IPS-NIHi11 (cell line): ENCODE measurements at regions not wholly inside any gene's neighbourhood (a gene's known extent, or its start where the extent isn't known, plus 50 kb on each side); places are given as distances from the start of the nearest gene placed in this dataset.
"Not testable (repeated sequence)": the region's sequence is repeated elsewhere in the genome, so short reads cannot be mapped to it uniquely, and the experiment has no call there.

Experiments
- DNase-seq: peaks from one replicate; pipeline ENCODE4 v3.0.0; 2012; ENCODE audit warnings: mixed read lengths, low spot score

DNA sequence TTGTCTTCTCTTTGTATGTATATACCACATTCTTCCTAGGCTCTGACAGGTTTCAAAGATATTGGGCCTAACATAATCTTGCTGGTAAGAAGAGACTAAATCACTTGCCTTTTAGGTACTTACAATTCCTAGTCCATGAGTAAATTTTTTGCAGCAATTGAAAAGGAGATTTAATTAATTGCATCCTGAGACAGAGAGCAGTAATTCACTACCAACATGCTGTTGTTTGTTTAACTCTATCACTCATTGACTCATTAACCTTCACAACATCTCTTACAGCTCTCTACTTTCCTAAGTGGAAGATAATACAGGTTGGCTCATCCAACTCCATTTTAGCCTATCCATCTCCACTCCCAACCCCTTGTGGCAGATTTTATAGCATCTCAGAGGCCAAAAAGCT, 280.4 kb downstream of the ALDH8A1 start:
- DNase-seq, result no peak

DNA sequence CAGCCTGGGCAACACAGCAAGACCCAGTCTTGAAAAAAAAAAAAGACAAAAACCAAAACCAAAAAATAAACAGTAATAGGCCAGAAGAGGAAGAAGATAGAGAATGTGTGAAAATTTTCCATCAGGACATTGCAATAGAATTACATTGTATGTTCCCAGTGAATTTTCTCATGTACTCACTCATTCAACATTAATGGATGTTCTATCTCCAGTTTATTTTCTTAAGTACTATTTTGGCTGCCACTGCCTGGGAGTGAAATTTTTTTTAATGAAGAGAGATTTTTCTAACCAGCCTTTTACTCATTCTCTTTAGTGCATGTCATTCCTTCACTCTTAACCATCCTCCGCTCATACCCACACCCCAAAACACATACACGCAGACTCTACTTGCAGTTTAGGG, 282.8 kb downstream of the ALDH8A1 start:
- DNase-seq, result no peak

DNA sequence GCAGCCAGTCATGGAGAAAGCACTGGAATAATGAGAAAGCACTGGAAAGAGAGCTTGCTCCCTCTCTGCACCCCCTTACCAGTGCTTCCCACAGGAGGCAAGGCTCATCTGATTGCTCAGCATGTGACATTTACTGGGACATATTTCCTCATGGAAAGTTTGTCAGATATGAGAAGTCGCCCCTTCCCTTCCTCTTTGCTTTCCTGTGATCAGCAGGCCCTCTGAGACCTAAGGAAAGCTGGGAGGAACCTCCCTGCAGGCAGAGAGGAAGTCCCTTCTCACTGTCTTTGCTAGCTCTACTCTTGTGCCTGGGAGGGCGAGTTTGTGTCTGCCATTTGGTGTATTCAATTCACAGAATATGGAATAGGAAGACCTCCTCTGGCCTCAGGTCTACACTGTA, 283.8 kb downstream of the ALDH8A1 start:
- DNase-seq, result no peak

DNA sequence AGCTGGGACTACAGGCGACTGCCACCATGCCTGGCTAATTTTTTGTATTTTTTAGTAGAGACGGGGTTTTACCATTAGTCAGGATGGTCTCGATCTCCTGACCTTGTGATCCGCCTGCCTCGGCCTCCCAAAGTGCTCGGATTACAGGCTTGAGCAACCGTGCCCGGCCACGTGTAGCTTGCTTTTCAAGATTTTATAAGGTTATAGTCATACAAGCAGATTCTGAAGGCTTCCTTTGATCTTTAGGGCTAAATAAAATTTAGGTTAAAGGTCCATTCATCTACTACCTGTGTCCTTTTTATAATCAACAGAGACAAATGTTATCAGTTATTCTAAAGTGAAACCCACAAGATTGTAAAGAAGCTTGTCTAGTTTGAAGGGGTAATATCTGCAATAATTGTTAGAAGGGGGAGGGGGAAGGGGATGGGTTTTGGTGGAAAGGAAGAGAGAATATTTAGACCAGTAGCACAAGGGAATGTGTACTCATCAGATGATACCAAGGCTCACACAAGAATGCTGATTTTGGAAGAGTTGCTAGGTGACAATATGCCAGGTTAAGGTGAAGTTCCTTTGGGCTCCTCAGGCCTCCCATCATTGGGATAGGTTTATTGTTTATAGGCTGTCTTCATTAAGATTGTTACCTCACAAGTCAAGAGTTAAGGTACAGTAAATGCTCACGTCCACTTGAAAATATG, 284.7 kb downstream of the ALDH8A1 start:
- DNase-seq, result no peak

DNA sequence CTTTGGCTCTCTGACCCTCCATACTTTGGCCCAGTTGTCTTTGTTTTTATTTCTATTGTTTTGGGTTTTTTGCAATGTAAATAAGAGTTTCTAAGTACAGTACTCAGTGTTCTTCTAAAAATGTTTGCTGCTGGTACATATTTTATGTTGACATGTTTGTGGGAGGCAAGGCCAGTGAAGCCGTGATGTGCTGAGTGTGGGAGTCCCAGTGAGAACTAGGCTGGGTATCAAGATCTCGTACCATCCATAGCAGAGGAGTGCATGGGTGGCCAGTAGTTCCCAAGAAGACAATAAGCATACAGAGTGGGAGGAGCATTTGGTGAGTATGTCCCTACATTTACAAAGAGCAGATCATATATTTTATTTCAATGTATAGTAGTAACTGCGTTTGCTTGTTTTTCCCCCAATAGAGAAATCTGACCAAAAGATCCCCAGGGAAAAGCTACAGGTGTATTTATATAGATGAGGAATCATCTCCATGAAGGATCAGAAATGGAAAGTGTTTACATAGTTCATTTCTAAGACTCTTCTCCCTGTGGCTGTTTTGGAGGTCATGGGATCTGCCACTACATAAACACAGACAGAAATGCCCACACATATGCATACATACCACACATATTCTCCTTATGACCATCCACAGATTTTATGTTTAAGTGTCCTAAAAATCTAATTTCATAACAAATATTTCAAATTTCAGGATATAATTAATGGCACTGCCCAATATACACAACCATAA, 285.9 kb downstream of the ALDH8A1 start:
- DNase-seq, result no peak

DNA sequence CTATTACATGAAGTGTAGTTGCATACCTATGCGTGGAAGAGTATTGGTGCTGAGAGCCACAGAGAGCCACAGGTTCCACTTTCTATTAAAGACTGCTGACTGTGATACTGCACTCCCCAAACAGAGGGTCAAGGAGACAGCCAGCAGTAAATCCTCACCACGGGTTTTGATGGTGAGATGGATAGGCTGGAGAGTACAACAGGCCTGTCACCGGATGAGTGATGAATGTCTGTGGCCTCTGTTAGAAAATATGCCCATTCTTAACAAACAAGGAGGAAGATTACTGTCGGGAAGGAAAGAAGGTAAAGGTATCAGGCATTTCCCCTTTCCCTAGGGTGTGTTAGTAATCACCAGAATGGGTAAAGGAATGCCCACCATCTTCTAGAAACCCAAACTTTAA, 286.5 kb downstream of the ALDH8A1 start:
- no peak for DNase-seq

DNA sequence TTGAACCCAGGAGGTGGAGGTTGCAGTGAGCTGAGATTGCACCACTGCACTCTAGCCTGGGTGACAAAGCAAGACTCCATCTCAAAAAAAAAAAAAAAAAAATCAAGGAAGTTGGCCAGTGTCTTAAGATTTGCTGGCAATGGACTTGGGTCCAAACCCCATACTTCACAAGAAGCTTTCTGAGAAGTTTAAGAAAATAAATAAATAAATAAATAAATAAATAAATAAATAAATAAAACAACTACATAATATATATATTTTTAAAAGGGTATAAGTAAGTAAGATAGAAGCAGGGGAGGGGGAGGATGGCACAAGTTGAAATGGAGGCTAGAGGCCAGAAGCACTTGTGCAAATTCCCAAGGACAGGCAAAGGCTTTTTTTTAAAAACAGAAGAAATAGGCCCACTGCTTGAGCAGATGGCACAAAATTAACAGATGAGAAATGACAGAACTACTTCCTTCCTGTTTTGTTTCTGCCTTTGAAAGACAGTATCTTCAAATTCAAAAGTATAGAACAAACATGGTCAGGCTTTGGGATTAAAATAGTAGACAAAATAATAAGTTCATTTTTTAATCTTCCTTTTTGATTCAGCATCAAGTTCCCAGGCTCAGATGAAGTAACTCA, 287.7 kb downstream of the ALDH8A1 start:
- DNase-seq, result no peak

DNA sequence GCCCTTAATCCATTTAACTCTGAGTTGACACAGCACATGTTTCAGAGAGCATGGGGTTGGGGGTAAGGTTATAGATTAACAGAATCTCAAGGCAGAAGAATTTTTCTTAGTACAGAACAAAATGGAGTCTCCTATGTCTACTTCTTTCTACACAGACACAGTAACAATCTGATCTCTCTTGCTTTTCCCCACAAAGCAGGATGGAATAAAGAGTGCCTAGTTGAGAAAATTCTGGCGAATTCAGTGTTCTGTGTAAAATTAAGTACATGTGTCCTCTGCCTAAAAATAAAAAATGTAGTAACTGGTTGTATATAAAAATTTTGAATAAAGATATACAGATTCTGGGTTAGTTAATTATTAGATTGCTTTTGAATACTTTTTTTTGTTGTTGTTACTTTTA, 290.0 kb downstream of the ALDH8A1 start:
- not testable (repeated sequence) for DNase-seq

DNA sequence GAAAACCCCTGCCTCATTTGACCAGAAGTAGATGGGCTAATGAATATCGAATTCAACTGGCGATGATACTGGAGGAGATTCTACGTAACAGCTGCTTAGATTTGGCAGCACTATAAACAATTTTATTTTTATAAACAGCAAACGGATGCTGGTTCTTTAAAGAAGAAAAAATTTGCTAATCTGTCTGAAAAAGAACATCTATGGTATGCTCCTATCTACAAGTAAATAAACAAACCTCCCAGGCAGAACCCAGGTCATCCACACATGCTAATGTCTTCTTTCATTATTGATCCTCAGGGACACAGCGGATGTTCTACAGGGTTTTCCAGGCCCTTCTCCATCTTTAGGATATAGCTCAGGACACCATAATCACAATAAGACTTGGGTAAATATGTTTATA, 291.3 kb downstream of the ALDH8A1 start:
- DNase-seq, result no peak

DNA sequence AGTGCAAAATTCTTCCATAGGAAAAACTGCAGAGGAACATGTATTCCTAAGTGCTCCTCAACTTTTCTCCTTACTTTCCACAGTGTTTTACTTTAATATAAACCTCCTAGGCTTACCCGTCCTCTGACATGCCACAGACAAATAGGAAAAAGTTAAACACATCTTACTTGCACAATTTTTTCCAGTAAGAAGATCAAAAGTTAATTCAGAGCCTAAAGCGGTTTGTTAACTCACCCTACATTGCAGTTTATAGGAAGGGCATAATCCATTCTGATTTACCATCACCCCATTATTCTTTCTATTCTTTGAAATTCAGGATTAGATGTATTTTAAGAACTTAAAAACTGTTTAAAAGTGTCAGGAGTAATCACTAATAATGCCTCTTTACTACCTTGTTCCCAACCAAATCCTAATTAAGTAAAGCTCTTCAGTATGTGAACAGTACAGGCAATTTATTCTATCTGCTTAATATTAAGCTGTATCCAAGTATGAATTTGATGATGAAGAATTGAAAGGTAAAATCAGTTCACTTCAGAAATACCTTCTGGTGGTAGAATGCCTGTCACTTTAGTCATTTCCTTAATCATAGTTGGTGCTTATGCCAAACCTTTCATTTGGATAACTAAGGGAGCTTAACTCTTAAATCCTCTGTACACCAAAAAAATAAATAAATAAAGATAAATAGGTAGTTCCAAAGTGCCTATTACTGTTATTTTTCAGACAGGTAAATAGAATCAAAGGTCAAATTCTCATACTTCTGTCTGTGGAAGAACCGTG, 292.0 kb downstream of the ALDH8A1 start:
- DNase-seq, result no peak

DNA sequence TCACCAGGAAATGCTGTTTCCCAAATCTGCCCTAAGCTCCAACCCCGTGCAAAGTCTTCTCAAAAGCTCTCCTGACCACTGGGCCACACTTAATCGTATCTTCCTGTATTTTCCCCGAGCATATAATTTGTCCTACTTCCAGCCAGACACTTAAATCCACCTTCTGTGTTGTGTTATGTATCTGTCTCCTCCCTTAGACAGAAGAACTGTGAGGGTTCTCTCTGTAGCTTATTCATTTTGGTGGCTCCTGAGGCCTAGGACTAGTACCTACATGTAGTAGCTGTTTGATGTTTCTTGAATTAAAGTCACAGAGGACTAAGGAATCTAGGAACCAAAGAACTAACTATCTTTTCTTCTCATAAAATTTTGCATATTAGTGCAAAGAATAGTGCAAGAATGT, 292.6 kb downstream of the ALDH8A1 start:
- no peak for DNase-seq

DNA sequence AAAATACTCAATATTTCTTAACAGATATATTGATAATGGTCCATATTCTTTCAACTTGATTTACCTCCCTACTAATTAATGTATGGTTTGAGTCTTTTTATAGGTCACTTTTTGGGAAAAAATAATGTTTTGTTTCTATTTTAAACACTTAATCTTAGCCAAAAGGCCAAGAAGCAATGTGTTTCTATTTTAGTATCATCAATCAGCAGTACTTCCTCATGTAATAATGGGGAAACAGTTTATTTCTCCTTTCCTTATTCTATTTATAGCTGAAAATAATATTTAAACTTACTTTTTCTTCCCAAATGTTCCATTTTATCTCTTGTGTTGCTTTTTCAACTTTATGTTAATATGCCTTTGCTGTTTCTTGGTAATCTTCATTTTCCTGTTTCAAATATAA, 295.1 kb downstream of the ALDH8A1 start:
- no peak for DNase-seq

DNA sequence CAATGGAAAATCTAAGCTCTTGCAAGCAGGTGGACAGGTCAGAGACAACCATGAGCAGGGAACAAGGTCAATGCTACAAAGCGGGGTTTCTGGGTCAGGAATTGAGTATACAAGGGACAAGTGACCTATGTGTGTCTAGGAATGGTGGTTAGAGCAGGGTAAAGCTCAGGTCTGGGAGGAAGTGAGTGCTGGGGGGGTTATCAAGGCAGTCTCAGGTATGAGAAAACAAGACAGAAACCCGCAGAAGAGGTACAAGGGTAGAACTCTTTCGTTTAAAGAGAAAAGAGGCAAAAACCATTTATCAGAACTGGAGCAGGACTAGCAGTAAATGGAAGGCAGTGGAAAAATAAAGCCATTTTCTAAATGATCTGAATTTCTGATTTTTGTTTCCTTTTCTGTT, 298.4 kb downstream of the ALDH8A1 start:
- DNase-seq, result no peak

DNA sequence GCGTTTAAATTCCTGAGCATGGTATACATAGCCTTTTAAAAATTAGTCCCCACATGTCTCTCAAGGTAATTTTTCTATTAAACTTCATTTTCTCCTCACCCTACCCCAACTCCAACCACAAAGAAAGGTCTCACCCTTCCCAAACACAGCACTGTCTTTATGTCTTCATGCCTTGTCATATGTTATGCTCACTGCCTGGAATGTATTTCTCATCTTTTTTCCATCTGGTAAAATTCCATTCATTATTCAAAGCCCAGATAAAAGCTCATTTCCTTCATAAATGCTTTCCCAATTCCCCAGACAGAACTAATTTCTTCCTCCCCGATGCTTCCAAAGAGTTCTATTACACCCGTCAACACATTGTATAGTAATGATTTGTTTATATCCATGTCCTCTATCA, 302.0 kb downstream of the ALDH8A1 start:
- DNase-seq, result no peak

DNA sequence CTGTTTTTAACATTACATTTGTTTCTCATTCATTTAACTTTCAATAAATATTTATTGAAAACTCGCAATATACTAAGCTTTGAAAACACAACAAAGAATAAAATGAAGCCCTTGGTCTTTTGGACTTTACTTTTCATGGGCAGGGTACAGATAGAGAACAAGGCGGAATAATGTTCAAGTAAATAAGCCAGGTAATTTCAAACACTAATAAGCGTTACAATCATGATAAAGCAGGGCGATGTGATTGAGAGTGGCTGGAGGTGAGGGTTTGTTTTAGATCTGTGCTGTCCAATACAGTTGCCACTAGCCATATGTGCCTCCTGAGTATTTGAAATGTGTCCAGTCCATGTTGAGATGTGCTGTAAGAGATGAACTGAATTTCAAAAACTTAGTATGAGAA, 307.1 kb downstream of the ALDH8A1 start:
- DNase-seq, result no peak

DNA sequence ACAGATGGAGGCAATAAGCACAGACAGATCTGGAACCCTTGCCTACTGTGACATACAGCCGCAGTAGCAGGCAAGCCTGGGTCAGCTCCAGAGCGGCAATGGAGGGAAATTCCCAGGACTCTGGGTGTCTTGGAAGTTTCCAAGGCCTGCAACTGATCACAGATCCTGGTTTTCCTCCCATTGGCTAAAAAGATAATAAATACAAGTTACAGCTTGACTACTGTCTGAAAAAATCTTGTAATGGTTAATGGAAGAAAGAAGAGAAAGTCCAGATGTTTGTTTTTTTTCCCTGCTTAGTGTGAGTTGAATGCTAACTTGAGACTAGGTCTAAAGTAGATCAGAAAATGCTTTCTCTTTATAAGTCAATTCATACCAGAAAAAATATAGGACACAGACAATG, 307.6 kb downstream of the ALDH8A1 start:
- DNase-seq, result no peak

DNA sequence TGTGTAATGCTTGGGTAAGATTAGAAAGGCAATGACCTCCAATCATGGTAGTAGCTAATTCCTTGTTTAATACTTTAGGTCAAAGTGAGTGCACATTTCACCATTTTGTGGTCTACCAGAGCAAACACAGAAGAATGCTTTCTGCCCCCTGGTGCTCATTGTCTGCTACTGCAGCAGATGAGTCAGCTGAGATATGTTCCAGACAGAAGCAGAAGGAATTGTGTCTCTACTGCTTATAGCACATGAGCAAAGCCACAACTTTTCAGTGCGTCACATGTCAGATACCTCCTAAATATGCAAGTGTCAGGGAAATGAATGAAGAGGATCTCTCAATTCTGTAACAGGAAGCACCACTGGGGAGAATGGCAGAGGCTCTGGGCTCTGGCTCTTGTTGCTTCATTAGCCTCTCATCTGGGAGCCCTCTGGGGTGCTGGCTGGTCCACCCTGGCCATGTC, 308.9 kb downstream of the ALDH8A1 start:
- DNase-seq, result peak; percentile 63

DNA sequence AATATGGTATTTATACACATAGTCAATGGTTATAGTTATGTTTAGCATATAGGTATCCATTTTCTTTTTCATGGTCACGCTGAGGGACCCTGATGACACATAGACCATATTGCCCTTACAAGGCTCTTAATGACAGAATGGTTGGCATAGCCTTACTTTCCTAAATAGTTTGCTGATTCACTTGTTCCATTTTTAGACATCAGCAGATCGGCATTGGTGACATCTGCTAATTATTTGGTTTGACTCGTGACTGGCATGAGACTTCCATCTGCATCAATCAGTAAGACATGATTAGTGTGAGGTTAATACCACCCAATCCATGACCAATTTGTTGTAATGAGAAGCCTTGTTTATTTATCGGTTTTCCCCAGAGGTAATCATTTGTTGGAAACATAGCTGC, 309.7 kb downstream of the ALDH8A1 start:
- DNase-seq, result no peak

DNA sequence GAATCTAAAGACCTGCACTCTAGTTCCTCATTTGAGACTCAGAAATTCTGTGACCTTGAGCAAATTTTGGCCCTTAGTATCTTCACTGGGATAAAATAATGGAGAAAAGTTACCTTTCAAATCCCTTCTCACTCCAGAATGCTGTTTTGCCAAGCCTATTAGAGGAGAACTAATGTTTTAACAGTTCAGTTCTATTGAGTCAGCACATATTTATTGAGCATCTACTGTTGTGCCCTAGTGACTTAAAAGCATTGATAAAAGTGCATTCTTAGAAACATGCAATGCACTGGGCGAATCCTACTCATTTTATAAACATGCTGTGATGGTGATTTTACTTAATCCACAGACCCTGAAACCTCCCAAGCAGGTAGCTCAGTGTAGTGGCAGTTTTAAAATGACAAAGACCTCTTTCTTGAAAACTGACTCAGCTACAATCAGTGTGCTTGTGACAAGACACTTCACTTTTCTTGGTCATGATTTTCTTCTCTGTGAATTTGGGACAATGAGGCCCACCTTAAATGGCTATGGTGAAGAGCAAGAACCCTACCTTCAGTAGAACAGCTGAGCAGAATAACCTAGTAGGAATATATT, 312.0 kb downstream of the ALDH8A1 start:
- DNase-seq, result no peak

DNA sequence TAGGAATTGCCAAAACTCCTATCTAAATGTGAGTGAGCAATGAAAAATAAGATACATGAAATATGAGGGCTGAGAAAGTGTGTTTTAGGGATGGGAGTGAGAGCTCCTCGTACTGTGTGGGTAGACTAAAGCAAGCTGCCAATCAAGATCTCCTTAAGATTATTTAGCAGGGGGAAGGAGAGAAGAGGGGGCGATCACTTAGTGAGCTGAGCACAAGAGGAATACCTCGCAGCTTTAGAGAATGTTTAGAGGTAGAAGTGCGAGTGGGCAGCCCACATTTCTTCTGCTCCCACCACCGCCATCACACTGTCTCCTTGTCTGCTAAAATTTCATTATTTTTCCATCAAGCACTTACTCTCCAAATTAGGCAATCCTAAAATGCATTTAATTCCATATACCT, 312.6 kb downstream of the ALDH8A1 start:
- no peak for DNase-seq

DNA sequence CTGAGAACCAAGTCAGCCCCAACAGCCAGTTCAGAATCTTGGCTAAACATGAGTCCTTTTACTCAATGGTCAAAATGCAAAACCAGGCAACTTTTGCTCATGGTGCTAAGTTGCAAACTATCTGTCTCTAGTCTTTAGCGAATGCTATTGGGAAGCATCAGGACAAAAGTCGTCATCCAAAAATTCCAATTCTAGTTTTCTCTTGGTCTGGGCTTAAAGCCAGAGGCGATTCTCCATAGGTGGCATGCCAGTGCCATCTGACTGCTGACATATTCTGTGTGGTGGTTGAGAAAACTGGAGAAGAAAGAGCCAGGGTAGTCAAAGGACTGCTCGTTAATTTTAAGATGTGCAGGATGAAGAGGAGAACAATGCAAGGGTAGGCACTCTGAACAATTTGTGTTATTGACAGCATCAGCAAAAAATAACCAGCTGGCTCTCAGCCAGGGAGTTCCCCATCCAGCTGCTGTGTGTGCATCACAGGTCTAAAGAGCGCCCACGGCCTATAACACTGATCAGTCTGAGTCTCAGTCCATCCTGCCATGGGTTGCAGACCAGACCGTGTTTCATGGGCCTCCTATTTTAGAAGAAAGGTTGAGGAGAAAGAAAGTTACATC, 313.6 kb downstream of the ALDH8A1 start:
- no peak for DNase-seq

DNA sequence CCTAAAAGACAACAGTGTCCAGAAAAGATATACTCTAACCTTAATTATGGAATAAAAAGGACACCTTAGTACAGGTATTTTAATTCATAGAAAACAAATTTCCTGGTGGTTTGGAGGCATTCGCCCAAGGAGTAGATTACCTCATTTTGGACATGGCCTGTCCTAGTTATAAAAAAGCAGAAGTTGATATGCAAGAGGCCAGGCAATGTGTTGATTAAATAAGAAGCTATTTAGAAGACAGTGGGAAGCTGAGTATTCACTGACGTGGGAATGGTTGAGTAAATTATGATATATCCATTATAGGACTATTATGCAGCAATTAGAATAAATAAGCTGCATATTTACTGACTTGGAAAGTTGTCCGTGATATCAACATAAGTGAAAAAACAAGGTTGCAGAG, 314.9 kb downstream of the ALDH8A1 start:
- no peak for DNase-seq
